GM21526 (cell line): ENCODE measurements at regions not wholly inside any gene's neighbourhood (a gene's known extent, or its start where the extent isn't known, plus 50 kb on each side); places are given as distances from the start of the nearest gene placed in this dataset.

Experiments
- ATAC-seq: cut with Tn5 transposase; IDR thresholded peaks from one replicate; pipeline ENCODE4 v1.9.1; 2021; ENCODE audit warnings: moderate library complexity; ENCODE audit not compliant: unreplicated experiment, low FRiP score

GRCh38 chr12:65517656-65518210 is 239.2 kb downstream of the MSRB3 start:
- ATAC-seq, result no peak

GRCh38 chr12:65518771-65519170 is 240.3 kb downstream of the MSRB3 start:
- no peak for ATAC-seq

GRCh38 chr12:65520658-65521057 is 242.2 kb downstream of the MSRB3 start:
- no peak for ATAC-seq

- no peak for ATAC-seq
Observed at GRCh38 chr12:65522956-65523860, 244.7 kb downstream of the MSRB3 start.

GRCh38 chr12:65524666-65525065 is 246.2 kb downstream of the MSRB3 start:
- ATAC-seq, result no peak

GRCh38 chr12:65525491-65526141 is 247.1 kb downstream of the MSRB3 start:
- no peak for ATAC-seq

GRCh38 chr12:65526311-65526710 is 247.8 kb downstream of the MSRB3 start:
- ATAC-seq, result no peak

- ATAC-seq, result no peak
Observed at GRCh38 chr12:65528127-65528526, 249.6 kb downstream of the MSRB3 start.

- no peak for ATAC-seq
Observed at GRCh38 chr12:65529106-65529505, 250.6 kb downstream of the MSRB3 start.

GRCh38 chr12:65529771-65530435 is 251.4 kb downstream of the MSRB3 start:
- no peak for ATAC-seq

- no peak for ATAC-seq
Observed at GRCh38 chr12:65532162-65532561, 253.7 kb downstream of the MSRB3 start.

GRCh38 chr12:65532764-65533163 is 254.3 kb downstream of the MSRB3 start:
- no peak for ATAC-seq

- ATAC-seq, result no peak
Observed at GRCh38 chr12:65533177-65533883, 254.8 kb downstream of the MSRB3 start.

GRCh38 chr12:65534238-65534841 is 255.9 kb downstream of the MSRB3 start:
- no peak for ATAC-seq

GRCh38 chr12:65535946-65536345 is 257.5 kb downstream of the MSRB3 start:
- ATAC-seq, result no peak

- no peak for ATAC-seq
Observed at GRCh38 chr12:65536351-65536750, 257.9 kb downstream of the MSRB3 start.

GRCh38 chr12:65536876-65537681 is 258.6 kb downstream of the MSRB3 start:
- no peak for ATAC-seq

GRCh38 chr12:65537978-65538377 is 259.5 kb downstream of the MSRB3 start:
- ATAC-seq, result no peak

- ATAC-seq, result no peak
Observed at GRCh38 chr12:65539023-65539422, 260.5 kb downstream of the MSRB3 start.
